GM18507 (cell line): ENCODE measurements at regions not wholly inside any gene's neighbourhood (a gene's known extent, or its start where the extent isn't known, plus 50 kb on each side); places are given as distances from the start of the nearest gene placed in this dataset.
"Not testable (repeated sequence)": the region's sequence is repeated elsewhere in the genome, so short reads cannot be mapped to it uniquely, and the experiment has no call there.

Experiments used
- DNase-seq: peaks from one replicate; pipeline ENCODE4 v3.0.0; 2011; ENCODE audit warnings: low read depth; ENCODE audit not compliant: insufficient read length; ENCODE audit errors: extremely low spot score
- FAIRE-seq: peaks from 2 replicates; lab custom pipeline; 2011; peaks lifted over from hg19 to GRCh38; lab: Jason Lieb, UNC

DNA sequence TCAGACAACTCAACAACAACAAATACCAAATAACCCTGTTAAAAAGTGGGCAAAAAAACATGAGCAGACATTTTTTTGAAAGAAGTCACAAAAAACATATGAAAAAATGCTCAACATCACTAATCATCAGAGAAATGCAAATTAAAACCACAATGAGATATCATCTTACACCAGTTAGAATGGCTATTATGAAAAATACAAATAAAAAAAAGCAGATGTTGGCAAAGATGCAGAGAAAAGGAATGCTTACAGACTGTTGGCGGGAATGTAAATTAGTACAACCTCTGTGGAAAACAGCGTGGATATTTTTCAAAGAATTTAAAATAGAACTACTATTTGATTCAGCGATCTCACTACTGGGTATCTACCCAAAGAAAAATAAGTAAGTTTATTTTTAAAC is 114.0 kb downstream of the SLC38A4 start:
- no peak for DNase-seq
- no peak for FAIRE-seq

GRCh38 chr12:46710125-46710743 is 115.6 kb downstream of the SLC38A4 start:
- DNase-seq: no peak
- no peak for FAIRE-seq

DNA sequence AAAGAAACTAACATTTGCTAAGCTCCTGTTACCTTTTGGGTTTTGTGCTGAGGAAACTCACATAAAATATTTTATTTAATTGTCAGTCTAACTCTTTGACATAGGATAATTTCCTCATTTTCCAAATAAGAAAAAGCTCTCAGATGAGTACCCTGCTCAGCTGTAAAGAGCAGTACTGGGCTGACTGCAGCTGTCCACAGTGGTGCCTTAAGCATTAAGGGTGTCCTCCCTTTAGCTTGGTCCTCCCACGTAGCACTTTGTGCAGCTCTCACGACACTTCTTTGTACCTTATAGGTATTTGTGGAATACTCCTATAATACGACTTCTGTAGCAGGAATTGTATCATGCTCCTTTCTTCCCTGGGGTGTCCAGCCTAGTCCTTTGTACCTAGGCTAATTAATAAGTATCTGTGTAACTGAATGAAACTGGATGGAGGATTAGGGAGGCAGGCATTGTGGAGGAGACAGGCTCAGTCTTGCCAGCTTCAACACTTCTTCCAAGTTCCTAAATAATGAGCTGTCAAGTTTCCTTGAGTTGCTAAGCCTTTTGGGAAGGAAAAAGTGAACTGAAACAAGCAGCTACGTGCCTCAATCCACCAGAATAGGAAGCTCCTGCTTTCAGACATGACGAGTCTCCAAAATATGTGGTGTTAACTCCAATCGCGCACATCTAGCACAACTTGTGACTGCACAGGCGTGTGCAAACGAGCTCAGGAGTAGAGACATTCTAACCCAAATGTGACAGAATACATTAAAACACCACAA is 123.0 kb downstream of the SLC38A4 start:
- DNase-seq: no peak
- no peak for FAIRE-seq

DNA sequence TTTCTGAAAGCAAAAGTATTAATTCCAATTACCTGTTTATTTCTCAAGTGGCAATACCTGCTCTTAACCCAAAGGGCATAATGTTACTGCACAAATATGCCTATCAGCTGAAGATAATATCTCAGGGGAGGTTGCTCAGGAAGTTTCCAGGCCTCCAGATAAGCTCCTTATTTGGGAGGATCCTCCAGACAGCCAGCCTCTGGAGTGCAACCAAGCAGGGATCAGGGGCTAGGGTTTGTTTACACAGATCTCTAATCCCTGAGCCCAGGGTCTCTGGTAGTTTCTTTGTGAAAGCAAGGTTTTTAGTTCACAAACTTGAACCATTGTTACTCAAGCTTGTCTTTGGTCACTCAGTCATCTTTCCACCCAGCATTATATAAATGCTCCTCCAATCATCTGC is 124.4 kb downstream of the SLC38A4 start:
- FAIRE-seq (no peak), DNase-seq (no peak)

DNA sequence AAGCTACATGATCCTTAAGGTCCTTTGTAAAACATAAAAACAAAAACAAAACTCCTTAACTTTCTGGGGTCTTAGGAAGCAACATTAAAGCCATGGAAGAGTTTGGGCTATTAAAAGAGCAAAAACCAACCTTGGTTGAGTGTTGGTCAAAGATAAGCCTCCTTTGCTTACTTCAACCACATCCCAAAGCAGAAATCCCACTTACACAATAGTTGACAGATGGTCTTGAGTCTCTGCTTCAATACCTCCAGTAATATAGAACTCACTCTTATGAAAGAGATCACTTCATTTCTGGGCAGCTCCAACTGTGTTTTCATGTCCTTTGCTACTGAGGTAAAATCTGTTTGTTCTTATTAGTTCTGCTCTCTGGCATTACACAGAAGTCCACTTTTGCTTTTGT is 125.8 kb downstream of the SLC38A4 start:
- FAIRE-seq (no peak), DNase-seq (no peak)

GRCh38 chr12:46698003-46698402 is 127.8 kb downstream of the SLC38A4 start:
- FAIRE-seq (no peak), DNase-seq (no peak)

GRCh38 chr12:46693518-46693917 is 132.3 kb downstream of the SLC38A4 start:
- no peak for FAIRE-seq
- DNase-seq: no peak

GRCh38 chr12:46693034-46693433 is 132.8 kb downstream of the SLC38A4 start:
- DNase-seq (no peak), FAIRE-seq (no peak)

GRCh38 chr12:46692606-46693005 is 133.2 kb downstream of the SLC38A4 start:
- no peak for FAIRE-seq
- no peak for DNase-seq

DNA sequence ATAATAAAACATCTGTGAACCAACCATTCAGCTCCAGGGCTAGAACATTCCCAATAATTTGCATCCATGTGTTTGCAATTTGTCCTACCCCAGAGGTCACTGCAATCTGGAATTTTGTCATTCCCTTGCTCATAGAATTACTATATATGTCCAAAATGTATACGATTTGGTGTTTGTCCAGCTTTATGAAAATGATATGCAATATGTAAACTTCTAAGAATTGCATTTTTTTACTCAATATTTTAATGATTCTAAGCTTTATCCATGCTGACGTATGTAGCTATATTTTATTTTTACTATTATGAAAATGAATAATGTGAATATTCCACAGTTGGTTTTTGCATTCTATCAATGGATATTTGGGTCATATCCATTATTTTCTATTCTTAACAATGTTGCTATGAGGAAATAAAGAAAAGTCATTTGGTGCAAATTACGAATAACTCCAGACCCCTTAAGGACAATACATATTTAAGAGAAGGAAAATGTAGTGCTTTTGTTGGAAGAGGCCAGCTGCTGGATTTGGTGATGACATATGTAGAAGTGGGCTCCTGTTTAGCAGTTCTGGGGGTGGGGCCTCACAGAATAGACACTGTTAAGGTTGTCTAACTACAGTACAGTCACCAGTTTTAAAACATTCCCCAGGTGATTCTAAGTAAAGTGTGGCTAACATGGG is 139.4 kb downstream of the SLC38A4 start:
- DNase-seq: no peak
- FAIRE-seq: no peak

DNA sequence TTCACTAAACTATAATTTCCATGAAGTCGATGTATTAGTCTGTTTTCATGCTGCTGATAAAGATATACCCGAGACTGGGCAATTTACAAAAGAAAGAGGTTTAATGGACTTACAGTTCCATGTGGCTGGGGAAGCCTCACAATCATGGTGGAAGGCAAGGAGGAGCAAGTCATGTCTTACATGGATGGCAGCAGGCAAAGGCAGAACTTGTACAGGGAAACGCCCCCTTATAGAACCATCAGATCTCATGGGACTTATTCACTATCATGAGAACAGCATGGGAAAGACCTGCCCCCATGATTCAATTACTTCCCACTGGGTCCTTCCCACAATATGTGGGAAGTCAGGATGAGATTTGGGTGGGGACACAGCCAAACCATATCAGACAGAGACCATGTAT is 141.6 kb downstream of the SLC38A4 start:
- not testable (repeated sequence) for FAIRE-seq, DNase-seq

- no peak for DNase-seq
- FAIRE-seq: no peak
Measured at GRCh38 chr12:46682148-46682547, 143.6 kb downstream of the SLC38A4 start.

GRCh38 chr12:46680506-46680905 is 145.3 kb downstream of the SLC38A4 start:
- DNase-seq (no peak), FAIRE-seq (no peak)

GRCh38 chr12:46679754-46680153 is 146.0 kb downstream of the SLC38A4 start:
- FAIRE-seq: no peak
- DNase-seq: no peak

- DNase-seq (no peak), FAIRE-seq (no peak)
Measured at GRCh38 chr12:46678426-46678825, 147.4 kb downstream of the SLC38A4 start.

DNA sequence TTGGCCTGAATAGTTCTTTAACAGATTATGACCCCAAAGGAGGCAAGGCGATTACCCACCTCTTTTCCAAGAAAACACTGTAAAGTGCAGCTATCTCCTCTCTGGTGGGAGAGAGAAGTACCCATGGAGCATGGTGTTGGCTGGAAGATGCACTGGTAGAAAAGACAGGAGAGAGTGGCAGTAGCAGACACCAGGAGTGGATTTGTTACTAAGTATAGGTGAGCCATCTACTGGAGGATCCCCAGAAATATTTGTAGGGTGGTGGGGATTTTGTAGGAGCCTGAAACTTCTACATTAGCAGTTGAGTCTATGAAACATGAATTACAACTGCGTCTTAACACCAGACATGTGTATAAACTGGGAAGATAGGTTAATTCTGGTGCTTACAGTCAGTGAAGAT is 148.0 kb downstream of the SLC38A4 start:
- DNase-seq (no peak), FAIRE-seq (no peak)

GRCh38 chr12:46676797-46677520 is 148.8 kb downstream of the SLC38A4 start:
- no peak for FAIRE-seq
- DNase-seq: no peak

- no peak for FAIRE-seq
- DNase-seq: no peak
Measured at GRCh38 chr12:46676396-46676795, 149.4 kb downstream of the SLC38A4 start.

GRCh38 chr12:46675736-46676135 is 150.1 kb downstream of the SLC38A4 start:
- DNase-seq: no peak
- peak; percentile 52 for FAIRE-seq

DNA sequence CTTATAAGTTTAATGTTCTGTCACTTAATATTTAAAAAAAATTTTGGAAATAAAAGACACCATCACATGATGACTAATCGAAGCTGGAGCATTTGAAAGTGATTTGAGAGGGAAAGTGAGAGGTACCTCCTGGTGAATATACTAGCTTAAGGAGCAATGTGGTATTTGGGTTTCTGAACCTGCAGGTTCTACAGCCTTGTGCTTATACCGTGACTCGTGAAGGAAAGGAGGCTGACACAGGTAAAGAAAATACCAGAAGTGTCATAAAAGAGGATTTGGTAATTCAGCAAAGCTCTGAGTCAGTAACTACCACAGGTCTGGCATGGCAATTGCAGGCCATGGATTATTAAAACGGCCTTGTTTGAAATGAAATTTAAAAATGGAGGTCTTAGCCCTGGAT is 151.0 kb downstream of the SLC38A4 start:
- DNase-seq (no peak), FAIRE-seq (no peak)
